Tongue (tissue), 1 donor: ENCODE measurements at regions not wholly inside any gene's neighbourhood (a gene's known extent, or its start where the extent isn't known, plus 50 kb on each side); places are given as distances from the start of the nearest gene placed in this dataset.
A peak's percentile ranks its signal among the peaks of the same experiment; 100 is the strongest.
"Not testable (repeated sequence)": the region's sequence is repeated elsewhere in the genome, so short reads cannot be mapped to it uniquely, and the experiment has no call there.

Experiments used
- DNase-seq: peaks from one replicate; pipeline ENCODE4 v3.0.0-alpha.2; 2015

GRCh38 chr4:31020363-31020762, 300.2 kb downstream of the PCDH7 start:
- DNase-seq = no peak

- no peak for DNase-seq
Measured at GRCh38 chr4:31021008-31021407, 300.8 kb downstream of the PCDH7 start.

- DNase-seq = no peak
Measured at GRCh38 chr4:31022702-31023101, 302.5 kb downstream of the PCDH7 start.

GRCh38 chr4:31023109-31023508, 302.9 kb downstream of the PCDH7 start:
- DNase-seq = no peak

GRCh38 chr4:31023742-31024141, 303.6 kb downstream of the PCDH7 start:
- no peak for DNase-seq

GRCh38 chr4:31024781-31025180, 304.6 kb downstream of the PCDH7 start:
- not testable (repeated sequence) for DNase-seq

GRCh38 chr4:31026256-31026655, 306.1 kb downstream of the PCDH7 start:
- no peak for DNase-seq

GRCh38 chr4:31034550-31034949, 314.4 kb downstream of the PCDH7 start:
- DNase-seq = no peak

- no peak for DNase-seq
Measured at GRCh38 chr4:31035761-31036160, 315.6 kb downstream of the PCDH7 start.

GRCh38 chr4:31037703-31038102, 317.5 kb downstream of the PCDH7 start:
- no peak for DNase-seq

- no peak for DNase-seq
Measured at GRCh38 chr4:31039382-31039781, 319.2 kb downstream of the PCDH7 start.

GRCh38 chr4:31040106-31040505, 319.9 kb downstream of the PCDH7 start:
- DNase-seq = no peak

- DNase-seq = no peak
Measured at GRCh38 chr4:31041385-31041784, 321.2 kb downstream of the PCDH7 start.

GRCh38 chr4:31041853-31042252, 321.7 kb downstream of the PCDH7 start:
- no peak for DNase-seq

GRCh38 chr4:31043382-31044062, 323.4 kb downstream of the PCDH7 start:
- no peak for DNase-seq

GRCh38 chr4:31045151-31045550, 325.0 kb downstream of the PCDH7 start:
- no peak for DNase-seq

- DNase-seq = peak; percentile 29
Measured at GRCh38 chr4:31045724-31046318, 325.7 kb downstream of the PCDH7 start.

GRCh38 chr4:31051151-31051550, 331.0 kb downstream of the PCDH7 start:
- no peak for DNase-seq

- no peak for DNase-seq
Measured at GRCh38 chr4:31051565-31051964, 331.4 kb downstream of the PCDH7 start.

GRCh38 chr4:31052519-31052918, 332.4 kb downstream of the PCDH7 start:
- DNase-seq = peak; percentile 48

- DNase-seq = no peak
Measured at GRCh38 chr4:31053451-31053850, 333.3 kb downstream of the PCDH7 start.

- peak; percentile 43 for DNase-seq
Measured at GRCh38 chr4:31054295-31054694, 334.1 kb downstream of the PCDH7 start.

- no peak for DNase-seq
Measured at GRCh38 chr4:31058656-31059055, 338.5 kb downstream of the PCDH7 start.

GRCh38 chr4:31059753-31060522, 339.8 kb downstream of the PCDH7 start:
- DNase-seq = no peak
